ENCODE measurements at regions not wholly inside any gene's neighbourhood (a gene's known extent, or its start where the extent isn't known, plus 50 kb on each side); places are given as distances from the start of the nearest gene placed in this dataset.
"Not testable (repeated sequence)": the region's sequence is repeated elsewhere in the genome, so short reads cannot be mapped to it uniquely, and the experiment has no call there.

GRCh38 chr13:20311596-20311995, 79.5 kb upstream of the GJB6 start:
- H3K27ac ChIP-seq, result no peak overlapping the region
- H3K36me3 ChIP-seq (replicated peaks), result no peaks in the 10 kb centered on the region
- H3K27me3 ChIP-seq (replicated peaks), result no peaks in the 10 kb centered on the region
- DNase-seq, result no peak
- in situ Hi-C loops (cut with HindIII; ENCODE audit: low pct_ligation_motif_present, low sequenced_read_pairs), result no loop called here
- TF ChIP-seq CTCF (IDR thresholded peaks at IDR 0.05; ENCODE audit: low read depth, low read length, missing control alignments), result no peak
- no peak overlapping the region for H3K4me3 ChIP-seq (ENCODE audit: low read depth, low read length)

GRCh38 chr13:20311022-20311421, 78.9 kb upstream of the GJB6 start:
- H3K27ac ChIP-seq, result no peak overlapping the region
- no peak overlapping the region for H3K4me3 ChIP-seq (ENCODE audit: low read depth, low read length)
- no peak for TF ChIP-seq CTCF (IDR thresholded peaks at IDR 0.05; ENCODE audit: low read depth, low read length, missing control alignments)
- DNase-seq, result no peak
- in situ Hi-C loops (cut with HindIII; ENCODE audit: low pct_ligation_motif_present, low sequenced_read_pairs), result no loop called here
- H3K27me3 ChIP-seq (replicated peaks), result no peaks in the 10 kb centered on the region
- H3K36me3 ChIP-seq (replicated peaks), result no peaks in the 10 kb centered on the region

- Histone ChIP-seq H3K4me3 (ENCODE audit: low read depth, low read length) (no peak overlapping the region), H3K27me3 (replicated peaks) (peaks cover 7% of the 10 kb centered on the region), H3K27ac (no peak overlapping the region), H3K36me3 (replicated peaks) (no peaks in the 10 kb centered on the region)
- DNase-seq, result no peak
- TF ChIP-seq CTCF (IDR thresholded peaks at IDR 0.05; ENCODE audit: low read depth, low read length, missing control alignments), result no peak
- in situ Hi-C loops (cut with HindIII; ENCODE audit: low pct_ligation_motif_present, low sequenced_read_pairs), result no loop called here
These were observed 73.9 kb upstream of the GJB6 start for GRCh38 chr13:20306039-20306438.

- no peak for TF ChIP-seq CTCF (IDR thresholded peaks at IDR 0.05; ENCODE audit: low read depth, low read length, missing control alignments)
- H3K27ac ChIP-seq, result no peak overlapping the region
- H3K27me3 ChIP-seq (replicated peaks), result peaks cover 10% of the 10 kb centered on the region
- DNase-seq, result no peak
- H3K4me3 ChIP-seq (ENCODE audit: low read depth, low read length), result no peak overlapping the region
- in situ Hi-C loops (cut with HindIII; ENCODE audit: low pct_ligation_motif_present, low sequenced_read_pairs), result no loop called here
- no peaks in the 10 kb centered on the region for H3K36me3 ChIP-seq (replicated peaks)
These were observed 73.5 kb upstream of the GJB6 start for GRCh38 chr13:20305587-20305986.

GRCh38 chr13:20304061-20304460, 71.9 kb upstream of the GJB6 start:
- H3K27ac ChIP-seq; H3K4me3 ChIP-seq (ENCODE audit: low read depth, low read length); H3K36me3 ChIP-seq (replicated peaks); DNase-seq; in situ Hi-C loops (cut with HindIII; ENCODE audit: low pct_ligation_motif_present, low sequenced_read_pairs): not testable (repeated sequence)
- peaks cover 18% of the 10 kb centered on the region for H3K27me3 ChIP-seq (replicated peaks)

- no peak for TF ChIP-seq CTCF (IDR thresholded peaks at IDR 0.05; ENCODE audit: low read depth, low read length, missing control alignments)
- in situ Hi-C loops (cut with HindIII; ENCODE audit: low pct_ligation_motif_present, low sequenced_read_pairs), result no loop called here
- no peak overlapping the region for H3K27ac ChIP-seq
- no peak for DNase-seq
- H3K27me3 ChIP-seq (replicated peaks), result peaks cover 18% of the 10 kb centered on the region
- H3K4me3 ChIP-seq (ENCODE audit: low read depth, low read length), result no peak overlapping the region
- H3K36me3 ChIP-seq (replicated peaks), result no peaks in the 10 kb centered on the region
These were observed 71.5 kb upstream of the GJB6 start for GRCh38 chr13:20303636-20304035.
